Immature natural killer cell (primary cell): ENCODE measurements at regions not wholly inside any gene's neighbourhood (a gene's known extent, or its start where the extent isn't known, plus 50 kb on each side); places are given as distances from the start of the nearest gene placed in this dataset.

ENCODE experiments used
- DNase-seq, 3 donors: peaks; one replicate each; pipeline ENCODE4 v3.0.0; 2022; ENCODE audit warnings: mixed read lengths in 1 of 3
- H3K27ac Mint-ChIP-seq, 6 donors: one replicate each; pipeline ENCODE4 v1.8.0; 2020; ENCODE audit warnings: mixed read lengths in 6 of 6, mild to moderate bottlenecking in 5 of 6, inconsistent platforms in 4 of 6, moderate library complexity in 3 of 6
- H3K27me3 Mint-ChIP-seq, 3 donors: one replicate each; pipeline ENCODE4 v1.8.0; 2020 to 2021; ENCODE audit warnings: low read depth in 3 of 3, mild to moderate bottlenecking in 3 of 3, mixed read lengths in 3 of 3, moderate library complexity in 3 of 3, inconsistent platforms in 1 of 3
- H3K36me3 Mint-ChIP-seq, 3 donors: one replicate each; pipeline ENCODE4 v1.8.0; 2020; ENCODE audit warnings: mixed read lengths in 3 of 3, inconsistent platforms in 2 of 3, mild to moderate bottlenecking in 2 of 3
- H3K4me1 Mint-ChIP-seq, 2 donors: one replicate each; pipeline ENCODE4 v1.8.0; 2020; ENCODE audit warnings: inconsistent platforms in 2 of 2, mild to moderate bottlenecking in 2 of 2, mixed read lengths in 2 of 2, moderate library complexity in 1 of 2
- H3K4me3 Mint-ChIP-seq, 5 donors: one replicate each; pipeline ENCODE4 v1.8.0; 2020; ENCODE audit warnings: mild to moderate bottlenecking in 5 of 5, mixed read lengths in 5 of 5, inconsistent platforms in 3 of 5, moderate library complexity in 3 of 5
- H3K9me3 Mint-ChIP-seq, 6 donors: one replicate each; pipeline ENCODE4 v1.8.0; 2020; ENCODE audit warnings: mild to moderate bottlenecking in 6 of 6, mixed read lengths in 6 of 6, inconsistent platforms in 4 of 6, moderate library complexity in 3 of 6

DNA sequence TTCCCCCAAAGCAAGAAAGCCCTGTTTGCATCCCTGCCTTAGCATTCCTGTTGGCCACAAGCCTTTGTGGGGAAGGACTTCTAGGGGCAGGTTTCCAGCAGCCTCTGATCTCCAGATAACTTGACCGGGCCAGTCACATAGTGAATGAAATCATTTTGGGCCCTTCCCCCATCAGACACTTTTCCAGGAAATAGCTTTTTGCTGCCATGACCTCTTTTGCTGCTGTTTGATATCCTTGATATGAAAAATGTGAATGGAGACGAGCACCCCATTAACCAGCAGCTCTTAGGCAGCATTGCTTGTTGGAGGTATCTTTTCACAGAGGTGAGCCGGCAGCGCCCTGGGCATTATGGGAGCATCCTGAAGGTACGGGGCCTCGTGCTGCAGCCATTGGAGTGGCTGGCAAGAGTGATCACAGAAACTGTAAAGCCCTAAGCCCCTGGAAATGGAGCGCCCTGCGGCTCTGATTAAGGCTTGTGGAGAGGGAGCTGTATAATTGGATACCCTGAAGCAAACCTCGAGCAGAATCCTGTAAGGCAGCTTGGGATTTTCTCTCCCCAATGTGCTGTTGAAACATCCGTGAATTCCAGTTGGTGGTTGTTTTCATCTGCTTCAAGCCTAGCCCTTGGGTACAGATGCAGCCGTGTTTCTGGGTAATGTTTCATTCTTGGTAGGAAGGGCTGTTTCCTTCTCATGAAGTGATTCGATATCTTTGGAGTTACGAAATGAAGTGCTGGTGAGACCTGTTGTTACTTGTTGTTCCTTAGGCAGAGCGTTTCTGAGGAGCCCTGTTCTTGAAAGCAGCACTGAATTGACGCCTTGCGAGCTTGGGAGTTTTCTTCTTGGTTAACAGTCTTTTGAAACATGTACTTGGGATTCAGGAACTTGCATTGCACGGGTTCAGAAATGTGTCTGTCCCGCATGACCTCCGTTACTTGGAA lies 179.0 kb downstream of the PTEN start:
- Mint-ChIP-seq H3K36me3 (no peaks in the 10 kb centered on the region), H3K4me1 (peaks cover 14% of the 10 kb centered on the region in 2 donors), H3K4me3 (no peak overlapping the region), H3K27me3 (peaks cover 0 to 10% (median 8%) of the 10 kb centered on the region in 3 donors), H3K27ac (no peak overlapping the region), H3K9me3 (no peaks in the 10 kb centered on the region)
- DNase-seq: no peak

- DNase-seq: no peak
- H3K4me3 Mint-ChIP-seq: no peak overlapping the region
- H3K4me1 Mint-ChIP-seq: no peaks in the 10 kb centered on the region
- peak overlapping the region in 1 of 6 donors; percentile 1 for H3K27ac Mint-ChIP-seq
- peaks cover 0 to 12% (median 6%) of the 10 kb centered on the region in 3 donors for H3K27me3 Mint-ChIP-seq
- H3K36me3 Mint-ChIP-seq: no peaks in the 10 kb centered on the region
- no peaks in the 10 kb centered on the region for H3K9me3 Mint-ChIP-seq
Measured at GRCh38 chr10:88045096-88045495, 181.7 kb downstream of the PTEN start.

DNA sequence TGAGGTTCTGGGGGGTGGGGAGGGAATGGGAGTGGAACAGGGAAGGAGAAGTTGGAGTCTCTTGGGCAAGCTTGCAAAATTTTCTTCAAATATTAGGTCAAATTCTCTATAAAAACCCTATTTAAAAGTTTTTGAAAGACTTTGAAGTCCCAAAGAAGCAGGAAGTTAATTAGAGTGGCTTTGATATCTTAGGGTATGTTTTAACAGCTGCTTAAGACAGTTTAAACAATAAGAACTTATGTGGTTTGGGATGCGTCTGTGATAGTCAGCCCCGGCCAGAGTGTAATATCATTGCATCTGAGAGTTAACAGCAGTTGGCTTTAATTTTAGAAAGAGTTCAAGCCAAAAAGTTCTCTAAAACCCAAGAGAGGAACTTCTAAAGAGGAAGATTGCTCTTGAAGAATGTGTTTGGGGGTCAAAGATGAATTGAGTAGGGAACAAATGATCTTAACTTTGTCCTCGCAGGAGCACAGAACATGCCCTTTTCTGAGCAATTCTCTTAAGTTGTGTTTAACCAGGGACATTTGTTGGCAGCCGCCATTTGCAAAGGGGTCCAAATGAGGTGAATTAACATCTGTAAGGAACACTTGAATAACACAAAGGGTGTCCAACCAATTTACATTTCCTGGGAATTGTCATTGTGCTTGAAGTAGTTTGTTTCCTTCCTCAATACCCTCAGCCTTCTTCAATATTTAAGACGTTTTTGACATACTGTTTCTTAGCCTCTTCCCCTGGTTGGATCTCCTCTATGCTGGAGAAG lies 182.4 kb downstream of the PTEN start:
- Mint-ChIP-seq H3K4me3 (no peak overlapping the region), H3K27ac (no peak overlapping the region), H3K27me3 (peaks cover 0 to 12% (median 6%) of the 10 kb centered on the region in 3 donors), H3K9me3 (no peaks in the 10 kb centered on the region), H3K36me3 (no peaks in the 10 kb centered on the region), H3K4me1 (no peaks in the 10 kb centered on the region)
- no peak for DNase-seq

GRCh38 chr10:88047579-88047978 lies 184.2 kb downstream of the PTEN start:
- no peaks in the 10 kb centered on the region for H3K4me1 Mint-ChIP-seq
- no peak for DNase-seq
- H3K4me3 Mint-ChIP-seq: no peak overlapping the region
- no peaks in the 10 kb centered on the region for H3K9me3 Mint-ChIP-seq
- H3K27me3 Mint-ChIP-seq: peaks cover 0 to 12% (median 8%) of the 10 kb centered on the region in 3 donors
- no peak overlapping the region for H3K27ac Mint-ChIP-seq
- H3K36me3 Mint-ChIP-seq: no peaks in the 10 kb centered on the region

DNA sequence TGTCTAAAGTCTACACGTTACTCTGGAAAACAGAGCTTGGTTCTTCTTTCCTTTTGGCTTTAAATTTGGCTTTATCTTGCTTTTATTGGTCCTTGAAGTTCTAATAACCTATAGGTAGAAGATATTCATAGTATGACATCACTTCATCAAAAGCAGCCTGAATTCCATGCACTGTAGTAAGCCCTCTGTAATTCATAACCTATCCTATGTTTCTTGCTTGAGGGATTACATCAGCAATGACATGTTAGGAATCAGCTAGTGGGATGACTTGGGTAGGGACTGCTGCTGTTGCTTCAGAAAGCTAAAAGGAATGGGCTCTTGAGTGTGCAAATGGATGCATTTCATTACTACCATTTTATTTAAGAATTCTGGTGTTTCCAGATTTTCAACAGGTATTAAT lies 184.9 kb downstream of the PTEN start:
- no peaks in the 10 kb centered on the region for H3K36me3 Mint-ChIP-seq
- no peak overlapping the region for H3K27ac Mint-ChIP-seq
- H3K9me3 Mint-ChIP-seq: no peaks in the 10 kb centered on the region
- no peak for DNase-seq
- no peak overlapping the region for H3K4me3 Mint-ChIP-seq
- H3K27me3 Mint-ChIP-seq: peaks cover 0 to 9% (median 8%) of the 10 kb centered on the region in 3 donors
- no peaks in the 10 kb centered on the region for H3K4me1 Mint-ChIP-seq

DNA sequence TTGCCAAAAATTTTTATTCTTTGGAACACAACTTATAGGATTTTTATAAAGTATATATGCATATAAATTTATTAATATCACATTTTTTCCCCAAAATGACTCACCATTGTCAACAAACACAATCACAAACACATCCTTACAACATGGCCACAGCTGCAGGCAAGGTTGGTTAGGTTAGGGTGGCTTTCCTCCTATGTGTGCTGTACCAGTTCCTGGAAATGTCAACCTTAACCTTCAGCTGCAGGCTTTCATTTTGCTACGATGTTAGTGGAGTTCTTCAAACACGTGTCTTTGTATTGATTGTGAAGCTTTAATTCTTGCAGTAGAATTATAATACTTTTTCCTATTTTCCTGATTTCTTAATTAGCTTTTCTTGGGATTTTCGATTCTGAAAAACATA lies 185.8 kb downstream of the PTEN start:
- H3K9me3 Mint-ChIP-seq: no peaks in the 10 kb centered on the region
- peaks cover 3 to 8% (median 8%) of the 10 kb centered on the region in 3 donors for H3K27me3 Mint-ChIP-seq
- no peak for DNase-seq
- H3K4me3 Mint-ChIP-seq: no peak overlapping the region
- no peaks in the 10 kb centered on the region for H3K36me3 Mint-ChIP-seq
- no peak overlapping the region for H3K27ac Mint-ChIP-seq
- no peaks in the 10 kb centered on the region for H3K4me1 Mint-ChIP-seq

DNA sequence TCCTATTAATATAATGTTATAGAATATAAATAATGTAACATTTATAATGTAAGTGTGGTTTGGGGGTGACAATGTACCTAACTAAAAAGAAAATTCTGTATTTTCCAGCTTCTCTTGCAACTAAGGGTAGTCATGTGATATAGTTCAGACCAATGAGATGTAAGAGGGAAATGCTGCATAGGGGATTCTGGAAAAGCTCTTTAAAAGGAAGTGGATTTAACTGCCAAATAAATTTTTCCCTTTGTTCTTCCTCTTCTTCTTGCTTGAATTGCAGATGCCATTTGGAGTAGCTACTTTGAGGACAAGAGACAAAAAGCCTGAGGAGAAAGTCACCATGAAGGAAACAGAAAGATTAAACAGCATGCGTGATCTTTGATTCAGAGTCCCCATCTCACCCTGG lies 194.3 kb downstream of the PTEN start:
- H3K4me3 Mint-ChIP-seq: no peak overlapping the region
- peaks cover 3 to 8% (median 7%) of the 10 kb centered on the region in 3 donors for H3K27me3 Mint-ChIP-seq
- DNase-seq: no peak
- peaks cover 0 to 5% of the 10 kb centered on the region in 2 donors for H3K4me1 Mint-ChIP-seq
- no peak overlapping the region for H3K27ac Mint-ChIP-seq
- H3K9me3 Mint-ChIP-seq: peaks cover 0 to 1% (median 0%) of the 10 kb centered on the region in 6 donors
- no peaks in the 10 kb centered on the region for H3K36me3 Mint-ChIP-seq

DNA sequence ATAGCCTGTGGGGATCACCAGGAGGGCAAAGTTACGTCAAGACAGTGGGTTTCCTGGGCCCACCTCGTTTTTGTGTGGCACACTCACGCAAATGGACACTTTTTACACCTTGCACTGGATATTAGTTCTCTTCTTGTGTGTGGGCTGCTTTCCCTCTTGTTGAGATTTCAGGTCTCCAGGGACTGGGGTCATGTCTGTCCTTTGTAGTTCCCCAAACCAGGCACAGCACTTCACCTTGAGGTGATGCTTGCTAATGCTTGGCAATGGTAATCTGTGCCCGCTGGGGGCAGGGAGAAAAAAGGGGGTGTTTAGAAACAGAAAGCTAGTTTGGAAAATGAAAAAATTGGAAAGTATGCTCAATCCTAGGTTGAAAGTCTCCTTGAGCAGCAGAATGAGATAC lies 195.3 kb downstream of the PTEN start:
- H3K36me3 Mint-ChIP-seq: no peaks in the 10 kb centered on the region
- no peak overlapping the region for H3K27ac Mint-ChIP-seq
- H3K4me1 Mint-ChIP-seq: peaks cover 0 to 15% of the 10 kb centered on the region in 2 donors
- peaks cover 0 to 1% (median 0%) of the 10 kb centered on the region in 6 donors for H3K9me3 Mint-ChIP-seq
- H3K27me3 Mint-ChIP-seq: peaks cover 3 to 8% (median 8%) of the 10 kb centered on the region in 3 donors
- DNase-seq: no peak
- no peak overlapping the region for H3K4me3 Mint-ChIP-seq

GRCh38 chr10:88059190-88059589 lies 195.8 kb downstream of the PTEN start:
- H3K4me3 Mint-ChIP-seq: no peak overlapping the region
- H3K4me1 Mint-ChIP-seq: peaks cover 0 to 18% of the 10 kb centered on the region in 2 donors
- H3K27me3 Mint-ChIP-seq: peaks cover 3 to 8% (median 6%) of the 10 kb centered on the region in 3 donors
- no peaks in the 10 kb centered on the region for H3K36me3 Mint-ChIP-seq
- DNase-seq: no peak
- peaks cover 0 to 1% (median 0%) of the 10 kb centered on the region in 6 donors for H3K9me3 Mint-ChIP-seq
- H3K27ac Mint-ChIP-seq: no peak overlapping the region

- peak overlapping the region in 3 of 6 donors; percentile 12 to 87 (median 78) for H3K27ac Mint-ChIP-seq
- peak overlapping the region; percentile 8 to 40 (median 21) for H3K4me3 Mint-ChIP-seq
- peaks cover 0 to 1% (median 0%) of the 10 kb centered on the region in 6 donors for H3K9me3 Mint-ChIP-seq
- H3K4me1 Mint-ChIP-seq: peaks cover 0 to 32% of the 10 kb centered on the region in 2 donors
- H3K27me3 Mint-ChIP-seq: peaks cover 3 to 8% (median 6%) of the 10 kb centered on the region in 3 donors
- H3K36me3 Mint-ChIP-seq: no peaks in the 10 kb centered on the region
- DNase-seq: peak; percentile 74 to 82 (median 75)
Measured at GRCh38 chr10:88060762-88061161, 197.3 kb downstream of the PTEN start.

DNA sequence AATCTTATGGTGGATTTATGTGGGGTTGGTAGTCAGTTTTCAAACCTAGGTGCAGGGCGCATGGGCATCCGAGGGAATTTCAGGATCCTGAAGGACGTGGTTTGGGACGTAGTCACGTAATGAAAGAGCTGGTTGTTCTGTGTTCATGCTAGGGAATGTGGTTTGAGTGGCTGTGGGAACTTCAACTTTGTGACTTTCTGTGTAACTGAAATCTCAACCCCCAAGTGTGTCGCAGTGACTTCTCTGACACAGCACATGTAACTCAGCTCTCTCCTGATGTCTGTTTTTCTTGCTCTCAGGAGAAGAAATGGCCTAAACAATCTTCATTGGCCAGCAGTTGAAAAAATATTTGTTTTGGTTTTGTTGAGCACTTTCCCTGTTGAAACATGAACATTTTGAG lies 199.0 kb downstream of the PTEN start:
- Mint-ChIP-seq H3K9me3 (peaks cover 0 to 1% (median 0%) of the 10 kb centered on the region in 6 donors), H3K27me3 (peaks cover 3 to 8% (median 6%) of the 10 kb centered on the region in 3 donors), H3K4me3 (no peak overlapping the region), H3K27ac (peak overlapping the region in 4 of 6 donors; percentile 36 to 85 (median 73)), H3K36me3 (peaks cover 0 to 2% (median 0%) of the 10 kb centered on the region in 3 donors), H3K4me1 (peaks cover 12 to 46% of the 10 kb centered on the region in 2 donors)
- DNase-seq: no peak

DNA sequence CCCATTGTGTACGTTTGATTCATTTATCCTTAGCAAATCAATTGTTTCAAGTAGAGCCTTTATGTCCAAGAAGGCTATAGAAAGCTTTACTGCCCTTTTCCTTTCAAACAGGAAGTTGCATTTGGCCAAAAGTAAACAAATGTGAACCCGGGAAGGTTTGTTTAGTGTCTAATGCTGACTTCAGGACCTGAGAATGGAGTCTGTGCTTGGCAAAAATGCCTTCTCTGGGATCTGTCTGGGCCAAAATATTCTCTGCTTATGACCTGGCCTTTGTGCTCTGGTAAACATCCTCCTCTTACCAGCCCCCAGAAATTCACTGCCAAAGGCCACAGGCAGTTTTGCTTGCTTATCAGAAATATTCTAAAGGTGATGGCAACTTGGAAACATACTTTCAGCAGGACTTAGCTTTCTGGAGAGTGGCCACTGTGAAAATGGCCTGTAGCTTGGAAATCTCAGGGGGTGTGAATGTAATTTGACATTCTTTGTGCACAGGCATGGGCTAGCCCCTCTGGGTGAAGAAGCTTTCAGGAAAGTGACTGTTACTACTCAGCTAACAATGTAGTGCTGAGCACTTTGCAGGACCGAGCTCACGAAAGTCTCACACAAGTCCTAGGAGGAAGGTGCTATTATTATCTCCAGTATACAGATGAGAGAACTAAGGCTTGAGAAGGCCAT lies 199.5 kb downstream of the PTEN start:
- Mint-ChIP-seq H3K36me3 (peaks cover 0 to 4% (median 0%) of the 10 kb centered on the region in 3 donors), H3K27ac (peak overlapping the region in 3 of 6 donors; percentile 73 to 85 (median 73)), H3K9me3 (peaks cover 0 to 1% (median 0%) of the 10 kb centered on the region in 6 donors), H3K27me3 (peaks cover 3 to 8% (median 6%) of the 10 kb centered on the region in 3 donors), H3K4me1 (peaks cover 18 to 51% of the 10 kb centered on the region in 2 donors), H3K4me3 (no peak overlapping the region)
- DNase-seq: no peak

- no peak overlapping the region for H3K4me3 Mint-ChIP-seq
- H3K27me3 Mint-ChIP-seq: peaks cover 3 to 8% (median 6%) of the 10 kb centered on the region in 3 donors
- H3K36me3 Mint-ChIP-seq: peaks cover 0 to 4% (median 0%) of the 10 kb centered on the region in 3 donors
- no peak for DNase-seq
- peaks cover 28 to 60% of the 10 kb centered on the region in 2 donors for H3K4me1 Mint-ChIP-seq
- peak overlapping the region in 2 of 6 donors; percentile 73 to 78 for H3K27ac Mint-ChIP-seq
- H3K9me3 Mint-ChIP-seq: peaks cover 0 to 1% (median 0%) of the 10 kb centered on the region in 6 donors
Measured at GRCh38 chr10:88063861-88064557, 200.6 kb downstream of the PTEN start.
